IMR-90 (cell line): ENCODE measurements at regions not wholly inside any gene's neighbourhood (a gene's known extent, or its start where the extent isn't known, plus 50 kb on each side); places are given as distances from the start of the nearest gene placed in this dataset.

ENCODE experiments used
- ATAC-seq: fragments of 200-7000 bp; cut with Tn5 transposase; 2 replicates; pipeline ENCODE4 v1.9.1; 2020; ENCODE audit warnings: low read depth, mild to moderate bottlenecking, moderate library complexity
- BruUV-seq: library from RNA; stranded (reverse); fragments of 400-500 nt; replicated peaks from 2 replicates; lab custom pipeline; 2021; lab: Mats Ljungman, UMichigan
- CTCF ChIA-PET: fragments of 300-600 bp; formaldehyde crosslinking; extraction: SDS; loops from one replicate; lab custom pipeline; 2021; ENCODE audit warnings: antibody characterized with exemption; lab: Yijun Ruan, JAX
- POLR2A ChIA-PET: fragments of 300-600 bp; sonication (Branson Sonifier 250); formaldehyde crosslinking; loops from one replicate; lab custom pipeline; 2022; ENCODE audit warnings: antibody characterized with exemption; ENCODE audit not compliant: unreplicated experiment; lab: Charles Lee
- DNase-seq: peaks from one replicate; pipeline ENCODE4 v3.0.0; 2013
- H2AFZ ChIP-seq: replicated peaks from 2 replicates; pipeline ENCODE3; 2013; ENCODE audit warnings: low read length, mild to moderate bottlenecking; ENCODE audit not compliant: poor library complexity
- H2AK5ac ChIP-seq: 2 replicates; pipeline ENCODE4 v1.6.1; 2013; ENCODE audit warnings: low read depth, low read length, inconsistent platforms
- H2AK9ac ChIP-seq: replicated peaks from 2 replicates; pipeline ENCODE3; 2013; ENCODE audit warnings: mild to moderate bottlenecking, low read depth, low read length, moderate library complexity; ENCODE audit not compliant: poor library complexity
- H2BK120ac ChIP-seq: 2 replicates; pipeline ENCODE4 v1.6.1; 2013; ENCODE audit warnings: low read depth, low read length, inconsistent platforms
- H2BK15ac ChIP-seq: 3 replicates; pipeline ENCODE4 v1.6.1; 2013; ENCODE audit warnings: low read depth, low read length, inconsistent platforms
- H2BK20ac ChIP-seq: 2 replicates; pipeline ENCODE4 v1.6.1; 2013; ENCODE audit warnings: low read depth, mild to moderate bottlenecking, inconsistent platforms, low read length, moderate library complexity
- H2BK5ac ChIP-seq: 2 replicates; pipeline ENCODE4 v1.6.1; 2013; ENCODE audit warnings: mild to moderate bottlenecking, low read depth, low read length, inconsistent platforms; ENCODE audit not compliant: poor library complexity, severe bottlenecking
- H3K14ac ChIP-seq: replicated peaks from 2 replicates; pipeline ENCODE4 v1.6.1; 2013; ENCODE audit warnings: low read depth, low read length, inconsistent platforms
- H3K18ac ChIP-seq: 2 replicates; pipeline ENCODE4 v1.6.1; 2013; ENCODE audit warnings: low read depth, low read length, control low read depth
- H3K23ac ChIP-seq: 2 replicates; pipeline ENCODE4 v1.6.1; 2013; ENCODE audit warnings: low read depth, low read length, inconsistent platforms
- H3K27ac ChIP-seq: 2 replicates; pipeline ENCODE4 v1.5.1; 2013; ENCODE audit warnings: mild to moderate bottlenecking, control low read depth, low read length; ENCODE audit not compliant: insufficient read depth
- H3K27me3 ChIP-seq: 2 replicates; pipeline ENCODE4 v1.6.1; 2013; ENCODE audit warnings: low read length; ENCODE audit not compliant: control insufficient read depth, insufficient read depth
- H3K36me3 ChIP-seq: 2 replicates; pipeline ENCODE4 v1.6.1; 2013; ENCODE audit warnings: low read length, mixed read lengths; ENCODE audit not compliant: control insufficient read depth, insufficient read depth
- H3K4ac ChIP-seq: 2 replicates; pipeline ENCODE4 v1.6.1; 2013; ENCODE audit warnings: low read depth, low read length, inconsistent platforms
- H3K4me1 ChIP-seq: 2 replicates; pipeline ENCODE4 v1.6.1; 2013; ENCODE audit warnings: low read length, mixed read lengths; ENCODE audit not compliant: control insufficient read depth, insufficient read depth
- H3K4me2 ChIP-seq: 2 replicates; pipeline ENCODE4 v1.6.1; 2013; ENCODE audit warnings: low read depth, mild to moderate bottlenecking, control low read depth, low read length, moderate library complexity
- H3K4me3 ChIP-seq: 2 replicates; pipeline ENCODE4 v1.5.1; 2013; ENCODE audit warnings: low read depth, mild to moderate bottlenecking, control low read depth, low read length, moderate library complexity; ENCODE audit not compliant: insufficient read depth
- H3K56ac ChIP-seq: 2 replicates; pipeline ENCODE4 v1.6.1; 2013; ENCODE audit warnings: low read length, inconsistent platforms; ENCODE audit not compliant: insufficient read depth; ENCODE audit errors: extremely low read depth
- H3K79me1 ChIP-seq, 2 experiments: 2 replicates each; pipeline ENCODE4 v1.6.1; 2013; ENCODE audit warnings: low read length in 2 of 2, inconsistent platforms in 1 of 2, low read depth in 1 of 2
- H3K9ac ChIP-seq: 2 replicates; pipeline ENCODE4 v1.6.1; 2013; ENCODE audit warnings: low read depth, low read length, control low read depth
- H3K9me1 ChIP-seq: 2 replicates; pipeline ENCODE4 v1.6.1; 2013; ENCODE audit warnings: low read length, inconsistent platforms; ENCODE audit not compliant: insufficient read depth
- H3K9me3 ChIP-seq: 2 replicates; pipeline ENCODE4 v1.6.1; 2013; ENCODE audit warnings: low read length; ENCODE audit not compliant: control insufficient read depth, insufficient read depth
- H4K20me1 ChIP-seq: 2 replicates; pipeline ENCODE4 v1.6.1; 2013; ENCODE audit warnings: low read length, inconsistent platforms; ENCODE audit not compliant: insufficient read depth
- H4K5ac ChIP-seq: 2 replicates; pipeline ENCODE4 v1.6.1; 2013; ENCODE audit warnings: mild to moderate bottlenecking, low read depth, low read length, control low read depth
- H4K8ac ChIP-seq, 2 experiments: 2 replicates each; pipeline ENCODE4 v1.6.1; 2013; ENCODE audit warnings: low read depth in 2 of 2, low read length in 2 of 2, control low read depth in 1 of 2, inconsistent platforms in 1 of 2
- H4K91ac ChIP-seq: 2 replicates; pipeline ENCODE4 v1.6.1; 2013; ENCODE audit warnings: low read depth, low read length, inconsistent platforms; ENCODE audit not compliant: insufficient read depth
- BHLHE40 ChIP-seq: fragments of 150-350 bp; IDR thresholded peaks from 2 replicates; pipeline ENCODE4 v1.6.1; 2016; ENCODE audit warnings: mild to moderate bottlenecking, low read depth, low read length
- CHD1 ChIP-seq: IDR thresholded peaks from 2 replicates; pipeline ENCODE4 v1.6.1; 2012; ENCODE audit warnings: low read depth, low read length, improper control_type of control experiment
- ELK1 ChIP-seq: fragments of 150-350 bp; IDR thresholded peaks from 2 replicates; pipeline ENCODE4 v1.6.1; 2016; ENCODE audit warnings: low read depth, mild to moderate bottlenecking, low read length, moderate library complexity, borderline replicate concordance
- FOS ChIP-seq: fragments of 150-350 bp; IDR thresholded peaks from 2 replicates; pipeline ENCODE4 v1.6.1; 2016; ENCODE audit warnings: low read depth, low read length
- MAZ ChIP-seq: IDR thresholded peaks from 2 replicates; pipeline ENCODE4 v1.6.1; 2012; ENCODE audit warnings: low read depth, mild to moderate bottlenecking, low read length, improper control_type of control experiment, moderate library complexity, borderline replicate concordance
- RAD21 ChIP-seq: IDR thresholded peaks from 2 replicates; pipeline ENCODE4 v1.6.1; 2012; ENCODE audit warnings: low read length, improper control_type of control experiment
- RCOR1 ChIP-seq: IDR thresholded peaks from 2 replicates; pipeline ENCODE4 v1.6.1; 2012; ENCODE audit warnings: mild to moderate bottlenecking, low read length, improper control_type of control experiment; ENCODE audit not compliant: insufficient replicate concordance
- USF2 ChIP-seq: fragments of 150-350 bp; IDR thresholded peaks from 2 replicates; pipeline ENCODE4 v1.6.1; 2017; ENCODE audit warnings: mild to moderate bottlenecking, antibody characterized with exemption, low read length, low read depth
- WGBS, 2 experiments: methylation state at CpG; one replicate each; pipeline versions ENCODE4 v1.1.5 to v1.1.7; 2013; ENCODE audit warnings: missing lambda C conversion rate in 2 of 2; ENCODE audit not compliant: insufficient read length in 1 of 2; ENCODE audit errors: extremely low coverage in 2 of 2; 5-methylcytosine and 5-hydroxymethylcytosine counted together
- dilution Hi-C: fragments of 300-500 bp; cut with HindIII; formaldehyde crosslinking; loops from one replicate; pipeline ENCODE4 v1.14.3; 2018; ENCODE audit warnings: low sequenced_read_pairs; ENCODE audit not compliant: unreplicated experiment
- in situ Hi-C: fragments of 300-500 bp; cut with MboI; formaldehyde crosslinking; loops from 3 replicates; pipeline ENCODE4 v1.14.3; 2019; ENCODE audit warnings: low sequenced_read_pairs, inconsistent platforms, mixed read lengths
- intact Hi-C: fragments of 100-400 bp; cut with micrococcal nuclease; formaldehyde crosslinking; loops from 2 replicates; pipeline ENCODE4 v1.10.0; 2022

GRCh38 chr5:96582343-96582742 lies 79.8 kb upstream of the CAST start:
- ATAC-seq: no peak

More at GRCh38 chr5:96582343-96582742, 79.8 kb upstream of the CAST start:
- no peak overlapping the region for H3K27ac ChIP-seq
- H4K91ac ChIP-seq: no peak overlapping the region
- intact Hi-C loops (loop anchor here (10.0 kb wide), 1 partner anchor 138 kb away; no protein-coding TSS in a partner anchor), dilution Hi-C loops (no loop called here), in situ Hi-C loops (no loop called here)
- no peak overlapping the region for H4K8ac ChIP-seq
- no CpG with 5 or more reads among the region's 11 CpGs for WGBS, 2 experiments
- H3K4me3 ChIP-seq: no peak overlapping the region
- peak overlapping the region; percentile 19; the same call in 2 of the 3 replicates for H2BK15ac ChIP-seq
- peak overlapping the region; percentile 6; the same call in 1 of the 2 replicates for H2BK120ac ChIP-seq
- no peak overlapping the region for H3K18ac ChIP-seq
- no peaks in the 10 kb centered on the region for H3K36me3 ChIP-seq
- H4K20me1 ChIP-seq: no peaks in the 10 kb centered on the region
- H3K9me1 ChIP-seq: peaks cover 5% of the 10 kb centered on the region; the same call in 1 of the 2 replicates
- peak overlapping the region; percentile 2; the same call in 1 of the 2 replicates for H2AK5ac ChIP-seq
- POLR2A ChIA-PET: no interaction called here
- H3K14ac ChIP-seq: 0 out of 2 replicates have a peak overlapping the region, but pooled peaks have one; percentile 27
- no peak overlapping the region for H2BK5ac ChIP-seq
- TF ChIP-seq USF2 (no peak), FOS (no peak), RCOR1 (no peak), ELK1 (no peak), BHLHE40 (no peak), RAD21 (no peak), CHD1 (no peak), MAZ (no peak)
- peak; percentile 55 for DNase-seq
- peak overlapping the region; percentile 62 for H3K9ac ChIP-seq
- H3K56ac ChIP-seq: no peak overlapping the region
- H3K79me1 ChIP-seq: no peaks in the 10 kb centered on the region
- no peak overlapping the region for H4K5ac ChIP-seq
- H3K4ac ChIP-seq: 0 out of 2 replicates have a peak overlapping the region, but pooled peaks have one; percentile 4
- H3K4me2 ChIP-seq: peak overlapping the region; percentile 31
- no peak overlapping the region for H2AK9ac ChIP-seq
- no TSS peak for BruUV-seq
- no peak overlapping the region for H3K23ac ChIP-seq
- CTCF ChIA-PET: no interaction called here
- peaks cover 2% of the 10 kb centered on the region for H3K9me3 ChIP-seq
- H2BK20ac ChIP-seq: no peak overlapping the region
- no peaks in the 10 kb centered on the region for H3K27me3 ChIP-seq
- H2AFZ ChIP-seq: peak overlapping the region; percentile 87
- H3K4me1 ChIP-seq: peaks cover 6% of the 10 kb centered on the region
